Spleen (tissue), 7 donors: ENCODE measurements at regions not wholly inside any gene's neighbourhood (a gene's known extent, or its start where the extent isn't known, plus 50 kb on each side); places are given as distances from the start of the nearest gene placed in this dataset.

ENCODE experiments used
- CTCF ChIP-seq, 11 experiments: fragments of 200-600 bp in 7 of 11; fragments of 450-650 bp in 4 of 11; sonication (generic) in 4 of 11; IDR thresholded peaks in 8 of 11; conservative IDR thresholded peaks in 3 of 11; 1 replicate in 7 of 11; 2 replicates in 4 of 11; pipeline versions ENCODE4 v1.4.0 to v1.8.0; 2016 to 2021; ENCODE audit warnings: antibody characterized with exemption in 11 of 11, inconsistent platforms in 4 of 11, mild to moderate bottlenecking in 1 of 11
- POLR2AphosphoS5 ChIP-seq, 3 donors: sonication (generic); formaldehyde crosslinking; IDR thresholded peaks; one replicate each; pipeline ENCODE4 v1.5.1; 2017; ENCODE audit warnings: antibody characterized with exemption in 3 of 3
- donor health status: DM: no; HTN: no; CAD: no; lungs with moderate emphysema.
- donor health status: DM: no; HTN: no; CAD: no.
- donor health status: DM: no; HTN: no; CAD: no.

GRCh38 chr1:234836045-234836681, 226.2 kb upstream of the IRF2BP2 start:
- TF ChIP-seq CTCF (IDR thresholded peaks at IDR 0.05 in 8 of 11, conservative IDR thresholded peaks at IDR 0.05 in 3 of 11) (no peak), POLR2AphosphoS5 (IDR thresholded peaks at IDR 0.05) (no peak)
